K562 (cell line): ENCODE measurements at regions not wholly inside any gene's neighbourhood (a gene's known extent, or its start where the extent isn't known, plus 50 kb on each side); places are given as distances from the start of the nearest gene placed in this dataset.
A peak's percentile ranks its signal among the peaks of the same experiment; 100 is the strongest.

Experiments used
- ATAC-seq: fragments of 200-7000 bp; cut with Tn5 transposase; 3 replicates; pipeline ENCODE4 v1.9.1; 2020; ENCODE audit warnings: moderate library complexity
- BruUV-seq: library from RNA; stranded (reverse); fragments of 400-500 nt; replicated peaks from 2 replicates; lab custom pipeline; 2021; lab: Mats Ljungman, UMichigan
- CTCF ChIA-PET: fragments of 300-600 bp; formaldehyde crosslinking; extraction: SDS; loops from one replicate; lab custom pipeline; 2021; ENCODE audit warnings: low intra/inter-chr PET ratio; lab: Yijun Ruan, JAX
- POLR2A ChIA-PET: fragments of 300-600, 350-650 bp; sonication (Branson Sonifier 250); formaldehyde crosslinking; extraction: SDS; loops from one replicate; lab custom pipeline; 2021; ENCODE audit warnings: antibody characterized with exemption, inconsistent platforms; lab: Yijun Ruan, JAX
- DNase-seq, 4 experiments: peaks; one replicate each; pipeline versions ENCODE4 v3.0.0 to v3.0.0-alpha.2; 2011 to 2018; ENCODE audit warnings: low spot score in 3 of 4, mixed read lengths in 3 of 4; ENCODE audit errors: extremely low read depth in 1 of 4
- FAIRE-seq: peaks from 2 replicates; lab custom pipeline; 2011; peaks lifted over from hg19 to GRCh38; lab: Jason Lieb, UNC
- H2AFZ ChIP-seq: 2 replicates; pipeline ENCODE4 v1.6.0; 2011; ENCODE audit warnings: low read depth, low read length, control low read depth, inconsistent platforms
- H3K27ac ChIP-seq: fragments of 200-600 bp; 3 replicates; pipeline ENCODE4 v1.8.0; 2011; ENCODE audit warnings: low read depth, mild to moderate bottlenecking, control low read depth, inconsistent platforms, low read length, moderate library complexity, mixed read lengths; ENCODE audit errors: extremely low read depth
- H3K27me3 ChIP-seq, 2 experiments: fragments of 300-600 bp in 1 of 2; 2 replicates in 1 of 2; 3 replicates in 1 of 2; pipeline versions ENCODE4 v1.6.0 to v1.8.0; 2011; ENCODE audit warnings: inconsistent platforms in 2 of 2, low read length in 2 of 2, mild to moderate bottlenecking in 1 of 2, mixed read lengths in 1 of 2, moderate library complexity in 1 of 2; ENCODE audit not compliant: control insufficient read depth in 2 of 2, insufficient read depth in 2 of 2
- H3K36me3 ChIP-seq: fragments of 300-600 bp; 3 replicates; pipeline ENCODE4 v1.8.0; 2011; ENCODE audit warnings: mild to moderate bottlenecking, low read length, inconsistent platforms; ENCODE audit not compliant: control insufficient read depth, insufficient read depth
- H3K4me1 ChIP-seq, 2 experiments: fragments of 200-600 bp in 1 of 2; replicated peaks in 1 of 2; 2 replicates in 1 of 2; 3 replicates in 1 of 2; pipeline versions ENCODE4 v1.5.1 to v1.8.0; 2011; ENCODE audit warnings: inconsistent platforms in 2 of 2, low read length in 2 of 2, mild to moderate bottlenecking in 1 of 2, mixed read lengths in 1 of 2, moderate library complexity in 1 of 2; ENCODE audit not compliant: control insufficient read depth in 2 of 2, insufficient read depth in 2 of 2
- H3K4me2 ChIP-seq: 2 replicates; pipeline ENCODE4 v1.6.1; 2011; ENCODE audit warnings: low read length, control low read depth, inconsistent platforms, mixed read lengths; ENCODE audit not compliant: insufficient read depth
- H3K4me3 ChIP-seq: fragments of 200-600 bp; sonication (generic), shearing (Covaris generic); 2 replicates; pipeline ENCODE4 v1.5.1; 2016; ENCODE audit warnings: control low read depth, inconsistent platforms
- H3K79me2 ChIP-seq: fragments of 200-600 bp; 3 replicates; pipeline ENCODE4 v1.8.0; 2011; ENCODE audit warnings: low read length, inconsistent platforms; ENCODE audit not compliant: control insufficient read depth, insufficient read depth
- H3K9ac ChIP-seq, 2 experiments: 2 replicates each; pipeline versions ENCODE4 v1.6.0 to v1.6.1; 2011; ENCODE audit warnings: low read depth in 2 of 2, low read length in 2 of 2, control low read depth in 1 of 2, inconsistent platforms in 1 of 2, mild to moderate bottlenecking in 1 of 2, mixed read lengths in 1 of 2; ENCODE audit not compliant: insufficient read depth in 1 of 2
- H3K9me1 ChIP-seq: one replicate; pipeline ENCODE4 v1.6.0; 2011; ENCODE audit warnings: inconsistent platforms, mild to moderate bottlenecking, low read length, moderate library complexity; ENCODE audit not compliant: control insufficient read depth, insufficient read depth
- H3K9me3 ChIP-seq: replicated peaks from 2 replicates; pipeline ENCODE4 v1.5.1; 2011; ENCODE audit warnings: low read depth, low read length, inconsistent platforms; ENCODE audit not compliant: control insufficient read depth, insufficient read depth
- H4K20me1 ChIP-seq: replicated peaks from 2 replicates; pipeline ENCODE4 v1.6.1; 2011; ENCODE audit warnings: low read length, inconsistent platforms, mixed read lengths; ENCODE audit not compliant: control insufficient read depth, insufficient read depth
- ADNP ChIP-seq: fragments of 200-800 bp; sonication (Bioruptor generic); IDR thresholded peaks from 2 replicates; pipeline ENCODE4 v1.6.1; 2016; ENCODE audit warnings: missing genetic modification characterization, missing compliant biosample characterization
- C11orf30 ChIP-seq: fragments of 450-650 bp; IDR thresholded peaks from 2 replicates; pipeline ENCODE4 v1.6.1; 2016; ENCODE audit warnings: low read depth, mild to moderate bottlenecking
- ESRRA ChIP-seq: fragments of 450-650 bp; IDR thresholded peaks from 2 replicates; pipeline ENCODE4 v1.6.1; 2014; ENCODE audit warnings: low read depth, mild to moderate bottlenecking, moderate library complexity, borderline replicate concordance
- MAFG ChIP-seq: fragments of 450-650 bp; conservative IDR thresholded peaks from 2 replicates; pipeline ENCODE4 v1.6.1; 2016; ENCODE audit warnings: missing genetic modification characterization, missing compliant biosample characterization
- NBN ChIP-seq: fragments of 450-650 bp; IDR thresholded peaks from 2 replicates; pipeline ENCODE4 v1.6.1; 2016; ENCODE audit warnings: low read depth, mild to moderate bottlenecking
- PRPF4 ChIP-seq: fragments of 200-400 bp; formaldehyde crosslinking; IDR thresholded peaks from one replicate; pipeline ENCODE4 v1.6.1; 2017; ENCODE audit warnings: low read length, low read depth, mild to moderate bottlenecking; ENCODE audit not compliant: insufficient read depth, poor library complexity, severe bottlenecking
- SMARCE1 ChIP-seq: fragments of 450-650 bp; IDR thresholded peaks from 2 replicates; pipeline ENCODE4 v1.7.1; 2016; ENCODE audit warnings: mild to moderate bottlenecking
- SP2 ChIP-seq: IDR thresholded peaks from 2 replicates; pipeline ENCODE4 v1.6.1; 2011; ENCODE audit warnings: mild to moderate bottlenecking, low read depth, low read length, moderate library complexity; ENCODE audit not compliant: poor library complexity, severe bottlenecking; ENCODE audit errors: extremely low read depth
- TAF15 ChIP-seq: fragments of 200-400 bp; formaldehyde crosslinking; IDR thresholded peaks from 2 replicates; pipeline ENCODE4 v1.6.1; 2017; ENCODE audit warnings: mild to moderate bottlenecking, low read depth, low read length, moderate library complexity
- ZNF24 ChIP-seq: fragments of 450-650 bp; IDR thresholded peaks from 2 replicates; pipeline ENCODE4 v1.6.1; 2016
- ZNF316 ChIP-seq: fragments of 450-650 bp; IDR thresholded peaks from 2 replicates; pipeline ENCODE4 v1.6.1; 2016
- WGBS: fragments of 100-300 bp; shearing (Covaris generic); methylation state at CpG from one replicate; pipeline ENCODE4 v1.1.6; 2016; ENCODE audit warnings: low coverage, mixed read lengths; ENCODE audit not compliant: insufficient coverage; ENCODE audit errors: missing lambda C conversion rate; 5-methylcytosine and 5-hydroxymethylcytosine counted together
- in situ Hi-C: fragments of 300-500 bp; cut with MboI; formaldehyde crosslinking; loops from 4 replicates; pipeline ENCODE4 v1.15.0; 2018; ENCODE audit warnings: inconsistent platforms, mixed read lengths
- intact Hi-C: fragments of 100-400 bp; cut with micrococcal nuclease; formaldehyde crosslinking; loops from 2 replicates; pipeline ENCODE4 v1.14.2; 2022
- TF ChIP-seq, protein P1 (sequence below): sonication (generic); IDR thresholded peaks from 2 replicates; pipeline ENCODE4 v1.6.1; 2016

DNA sequence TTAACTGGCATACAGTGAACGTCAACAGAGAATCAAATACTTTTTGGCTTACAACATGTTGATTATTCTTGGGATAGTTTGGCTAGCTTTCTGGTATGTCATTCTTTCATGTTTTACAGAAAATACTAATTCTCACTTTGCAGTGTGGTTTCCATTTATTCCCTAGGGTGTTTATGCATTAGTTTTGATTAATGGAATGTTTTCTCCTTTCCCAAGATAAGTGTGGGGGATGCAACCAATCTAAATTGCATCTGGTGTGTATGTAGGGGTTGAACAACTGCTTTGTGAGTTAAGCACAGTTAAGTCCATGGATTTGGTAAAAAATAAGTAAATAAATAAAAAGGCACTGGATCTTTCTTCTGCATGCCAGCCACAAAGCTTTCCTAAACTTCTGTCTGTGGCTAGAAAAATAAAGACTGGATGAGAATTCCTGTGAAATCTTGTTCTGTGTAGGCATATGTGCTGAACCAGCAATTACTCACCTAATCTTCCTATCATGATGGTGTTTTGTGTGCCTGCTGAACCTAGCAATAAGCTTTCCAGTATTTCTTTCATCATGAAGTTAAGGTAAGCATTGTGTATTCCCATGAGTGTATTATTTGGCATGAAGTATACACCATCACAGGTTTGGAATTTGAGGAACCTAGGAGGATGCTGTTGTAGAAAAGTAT lies 50.6 kb upstream of the TENM3 start:
- no peaks in the 10 kb centered on the region for H3K9me3 ChIP-seq
- FAIRE-seq, result no peak

More for the DNA sequence above, 50.6 kb upstream of the TENM3 start:
- DNase-seq, result no peak
- POLR2A ChIA-PET, result no interaction called here
- no peak overlapping the region for H3K27ac ChIP-seq
- H3K79me2 ChIP-seq, result no peaks in the 10 kb centered on the region
- in situ Hi-C loops (no loop called here), intact Hi-C loops (no loop called here)
- no peak overlapping the region for H3K4me2 ChIP-seq
- ATAC-seq, result no peak
- no TSS peak for BruUV-seq
- no peak overlapping the region for H3K4me3 ChIP-seq
- 0% methylated on average over 1 of the region's 1 CpG for WGBS
- H3K4me1 ChIP-seq, result peaks cover 0 to 9% of the 10 kb centered on the region in 2 experiments; a peak in 3 of 5 replicates
- H3K36me3 ChIP-seq, result no peaks in the 10 kb centered on the region
- no peaks in the 10 kb centered on the region for H3K9me1 ChIP-seq
- H2AFZ ChIP-seq, result no peak overlapping the region
- peaks cover 0 to 6% of the 10 kb centered on the region in 2 experiments; a peak in 2 of 5 replicates for H3K27me3 ChIP-seq
- CTCF ChIA-PET, result no interaction called here
- TF ChIP-seq, protein P1, sequence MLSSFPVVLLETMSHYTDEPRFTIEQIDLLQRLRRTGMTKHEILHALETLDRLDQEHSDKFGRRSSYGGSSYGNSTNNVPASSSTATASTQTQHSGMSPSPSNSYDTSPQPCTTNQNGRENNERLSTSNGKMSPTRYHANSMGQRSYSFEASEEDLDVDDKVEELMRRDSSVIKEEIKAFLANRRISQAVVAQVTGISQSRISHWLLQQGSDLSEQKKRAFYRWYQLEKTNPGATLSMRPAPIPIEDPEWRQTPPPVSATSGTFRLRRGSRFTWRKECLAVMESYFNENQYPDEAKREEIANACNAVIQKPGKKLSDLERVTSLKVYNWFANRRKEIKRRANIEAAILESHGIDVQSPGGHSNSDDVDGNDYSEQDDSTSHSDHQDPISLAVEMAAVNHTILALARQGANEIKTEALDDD, result no peak
- TF ChIP-seq TAF15 (no peak), ADNP (no peak), MAFG (tag) (peak; percentile 29; the same call in 1 of the 2 replicates), SMARCE1 (no peak), ESRRA (no peak), SP2 (no peak), ZNF316 (peak; percentile 37; the same call in 1 of the 2 replicates), PRPF4 (no peak), NBN (no peak), C11orf30 (0 out of 2 replicates have a peak, but pooled peaks have one; percentile 9), ZNF24 (no peak)
- H3K9ac ChIP-seq, result no peak overlapping the region
- H4K20me1 ChIP-seq, result no peaks in the 10 kb centered on the region
